OCI-LY3 (cell line): ENCODE measurements at regions not wholly inside any gene's neighbourhood (a gene's known extent, or its start where the extent isn't known, plus 50 kb on each side); places are given as distances from the start of the nearest gene placed in this dataset.

Experiments used
- H2AFZ ChIP-seq: fragments of 200-600, 300-600 bp; shearing (Covaris generic); 2 replicates; pipeline ENCODE4 v1.6.0; 2014; ENCODE audit warnings: antibody characterized with exemption, low read depth, low read length
- H3K27ac ChIP-seq: fragments of 200-600, 300-600 bp; sonication (generic); 2 replicates; pipeline ENCODE4 v1.5.1; 2014; ENCODE audit warnings: mild to moderate bottlenecking, low read length, moderate library complexity, mixed read lengths
- H3K27me3 ChIP-seq: fragments of 200-600, 300-600 bp; sonication (generic); 2 replicates; pipeline ENCODE4 v1.6.1; 2014; ENCODE audit warnings: low read depth, low read length, mixed read lengths
- H3K36me3 ChIP-seq: fragments of 200-600, 300-600 bp; sonication (generic); replicated peaks from 2 replicates; pipeline ENCODE3; 2014; ENCODE audit warnings: low read depth, low read length, mixed read lengths
- H3K4me1 ChIP-seq: fragments of 300-600, 200-600 bp; sonication (generic); 2 replicates; pipeline ENCODE4 v1.6.1; 2014; ENCODE audit warnings: low read length, mixed read lengths
- H3K4me2 ChIP-seq: fragments of 200-600, 300-600 bp; sonication (generic); 2 replicates; pipeline ENCODE4 v1.6.1; 2014; ENCODE audit warnings: low read length, mixed read lengths
- H3K4me3 ChIP-seq: fragments of 300-600, 200-600 bp; sonication (generic); 2 replicates; pipeline ENCODE4 v1.5.1; 2014; ENCODE audit warnings: antibody characterized with exemption, mild to moderate bottlenecking, low read length, moderate library complexity
- H3K79me2 ChIP-seq: fragments of 300-600, 200-600 bp; shearing (Covaris generic); 2 replicates; pipeline ENCODE4 v1.6.1; 2014; ENCODE audit warnings: mild to moderate bottlenecking, low read length, mixed read lengths
- H3K9ac ChIP-seq: fragments of 300-600, 200-600 bp; shearing (Covaris generic); 2 replicates; pipeline ENCODE4 v1.6.0; 2014; ENCODE audit warnings: mild to moderate bottlenecking, low read length, moderate library complexity
- H3K9me3 ChIP-seq: fragments of 200-600, 300-600 bp; shearing (Covaris generic); 2 replicates; pipeline ENCODE4 v1.6.1; 2014; ENCODE audit warnings: low read length, mixed read lengths; ENCODE audit not compliant: insufficient read depth
- H4K20me1 ChIP-seq: fragments of 200-600, 300-600 bp; sonication (generic); 2 replicates; pipeline ENCODE4 v1.6.1; 2016; ENCODE audit warnings: low read length, mixed read lengths; ENCODE audit not compliant: insufficient read depth
- CTCF ChIP-seq: fragments of 200-600, 300-600 bp; sonication (generic); IDR thresholded peaks from 2 replicates; pipeline ENCODE4 v1.5.1; 2014; ENCODE audit warnings: antibody characterized with exemption, low read length, low read depth
- EZH2phosphoT487 ChIP-seq: fragments of 200-600 bp; shearing (Covaris generic); IDR thresholded peaks from 2 replicates; pipeline ENCODE4 v1.6.1; 2018; ENCODE audit warnings: antibody characterized with exemption, mixed run types, low read depth

GRCh38 chr10:52424341-52424740, 110.3 kb downstream of the DKK1 start:
- no peaks in the 10 kb centered on the region for H4K20me1 ChIP-seq
- no peak overlapping the region for H3K4me3 ChIP-seq
- H2AFZ ChIP-seq, result no peak overlapping the region
- H3K4me2 ChIP-seq, result no peak overlapping the region
- H3K9ac ChIP-seq, result no peak overlapping the region
- TF ChIP-seq EZH2phosphoT487 (no peak), CTCF (no peak)
- no peaks in the 10 kb centered on the region for H3K36me3 ChIP-seq
- H3K4me1 ChIP-seq, result no peaks in the 10 kb centered on the region
- H3K27ac ChIP-seq, result no peak overlapping the region
- H3K79me2 ChIP-seq, result no peaks in the 10 kb centered on the region
- H3K9me3 ChIP-seq, result no peaks in the 10 kb centered on the region
- H3K27me3 ChIP-seq, result no peaks in the 10 kb centered on the region

- H3K4me1 ChIP-seq, result no peaks in the 10 kb centered on the region
- H3K27me3 ChIP-seq, result no peaks in the 10 kb centered on the region
- H3K4me2 ChIP-seq, result no peak overlapping the region
- H3K79me2 ChIP-seq, result no peaks in the 10 kb centered on the region
- no peak for TF ChIP-seq CTCF
- TF ChIP-seq EZH2phosphoT487, result no peak
- no peaks in the 10 kb centered on the region for H3K36me3 ChIP-seq
- no peaks in the 10 kb centered on the region for H3K9me3 ChIP-seq
- H3K4me3 ChIP-seq, result no peak overlapping the region
- no peak overlapping the region for H3K9ac ChIP-seq
- no peak overlapping the region for H3K27ac ChIP-seq
- H2AFZ ChIP-seq, result no peak overlapping the region
- H4K20me1 ChIP-seq, result no peaks in the 10 kb centered on the region
Measured at GRCh38 chr10:52434734-52435133, 120.7 kb downstream of the DKK1 start.

GRCh38 chr10:52436664-52437063, 122.6 kb downstream of the DKK1 start:
- H3K9me3 ChIP-seq, result no peaks in the 10 kb centered on the region
- H3K9ac ChIP-seq, result no peak overlapping the region

DNA sequence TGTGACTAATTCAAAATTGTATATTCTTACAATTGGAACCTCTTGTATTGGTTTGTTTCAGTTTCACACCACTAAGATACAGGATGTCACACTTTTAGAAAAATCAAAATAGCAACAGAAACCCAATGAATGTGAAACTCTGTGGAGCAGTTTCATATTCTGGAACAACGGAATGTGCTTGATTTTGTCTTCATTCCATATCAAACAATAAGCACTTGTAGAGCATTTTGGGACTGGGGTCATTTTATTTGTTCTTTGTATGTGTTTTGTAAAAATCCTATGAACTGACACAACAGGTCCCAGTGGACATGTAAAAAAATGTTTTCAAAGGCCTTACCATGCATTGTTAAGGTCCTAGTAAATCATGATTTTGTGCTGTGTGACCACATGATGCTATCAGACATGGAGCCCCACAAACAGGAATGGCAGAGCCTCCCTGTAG, 123.1 kb downstream of the DKK1 start:
- Histone ChIP-seq H3K9me3 (no peaks in the 10 kb centered on the region), H3K27ac (no peak overlapping the region), H3K36me3 (no peaks in the 10 kb centered on the region), H2AFZ (no peak overlapping the region), H3K79me2 (no peaks in the 10 kb centered on the region), H3K4me2 (no peak overlapping the region), H3K9ac (no peak overlapping the region), H3K27me3 (no peaks in the 10 kb centered on the region), H3K4me3 (no peak overlapping the region), H3K4me1 (no peaks in the 10 kb centered on the region), H4K20me1 (no peaks in the 10 kb centered on the region)
- TF ChIP-seq CTCF, result no peak
- TF ChIP-seq EZH2phosphoT487, result no peak

More at GRCh38 chr10:52436664-52437063, 122.6 kb downstream of the DKK1 start:
- Histone ChIP-seq H3K27ac (no peak overlapping the region), H2AFZ (no peak overlapping the region), H3K36me3 (no peaks in the 10 kb centered on the region), H3K4me1 (no peaks in the 10 kb centered on the region), H3K27me3 (no peaks in the 10 kb centered on the region), H3K4me3 (no peak overlapping the region), H4K20me1 (no peaks in the 10 kb centered on the region), H3K79me2 (no peaks in the 10 kb centered on the region), H3K4me2 (no peak overlapping the region)
- TF ChIP-seq EZH2phosphoT487 (no peak), CTCF (no peak)
